Stimulated activated CD4-positive, alpha-beta T cell treated with anti-CD3 and anti-CD28 coated beads, Interleukin-1b, Interleukin-23, amount 100 ng/mL, for 48 hours (primary cell): ENCODE measurements at regions not wholly inside any gene's neighbourhood (a gene's known extent, or its start where the extent isn't known, plus 50 kb on each side); places are given as distances from the start of the nearest gene placed in this dataset.

Source experiments
- DNase-seq: peaks from one replicate; pipeline ENCODE4 v3.0.0-alpha.2; 2020

GRCh38 chr2:234691968-234692955 lies 195.4 kb upstream of the ARL4C start:
- no peak for DNase-seq

- DNase-seq: no peak
Observed at GRCh38 chr2:234691214-234691575, 194.3 kb upstream of the ARL4C start.

- DNase-seq: no peak
Observed at GRCh38 chr2:234690569-234691213, 193.8 kb upstream of the ARL4C start.

GRCh38 chr2:234689911-234690379 lies 193.1 kb upstream of the ARL4C start:
- DNase-seq: no peak

GRCh38 chr2:234687718-234688475 lies 191.0 kb upstream of the ARL4C start:
- no peak for DNase-seq

- no peak for DNase-seq
Observed at GRCh38 chr2:234686088-234686890, 189.4 kb upstream of the ARL4C start.

GRCh38 chr2:234684466-234684865 lies 187.6 kb upstream of the ARL4C start:
- no peak for DNase-seq

- no peak for DNase-seq
Observed at GRCh38 chr2:234683950-234684349, 187.1 kb upstream of the ARL4C start.

GRCh38 chr2:234682492-234683228 lies 185.8 kb upstream of the ARL4C start:
- DNase-seq: no peak

- no peak for DNase-seq
Observed at GRCh38 chr2:234680688-234681619, 184.1 kb upstream of the ARL4C start.

GRCh38 chr2:234679741-234680687 lies 183.1 kb upstream of the ARL4C start:
- no peak for DNase-seq

GRCh38 chr2:234679301-234679740 lies 182.4 kb upstream of the ARL4C start:
- DNase-seq: no peak

GRCh38 chr2:234678711-234679110 lies 181.8 kb upstream of the ARL4C start:
- DNase-seq: no peak

GRCh38 chr2:234677758-234678538 lies 181.1 kb upstream of the ARL4C start:
- no peak for DNase-seq

- DNase-seq: no peak
Observed at GRCh38 chr2:234676783-234677450, 180.0 kb upstream of the ARL4C start.

GRCh38 chr2:234676109-234676782 lies 179.4 kb upstream of the ARL4C start:
- DNase-seq: no peak

- DNase-seq: no peak
Observed at GRCh38 chr2:234674781-234675201, 177.9 kb upstream of the ARL4C start.
